ENCODE measurements at regions not wholly inside any gene's neighbourhood (a gene's known extent, or its start where the extent isn't known, plus 50 kb on each side); places are given as distances from the start of the nearest gene placed in this dataset.

GRCh38 chr12:88658009-88658408 is 77.7 kb upstream of the KITLG start:
- TF ChIP-seq CTCF (conservative IDR thresholded peaks at IDR 0.05; ENCODE audit: low read depth, low read length) (no peak), EZH2 (IDR thresholded peaks at IDR 0.05; ENCODE audit: low read length, unreplicated experiment) (no peak)
